ENCODE measurements at regions not wholly inside any gene's neighbourhood (a gene's known extent, or its start where the extent isn't known, plus 50 kb on each side); places are given as distances from the start of the nearest gene placed in this dataset.

DNA sequence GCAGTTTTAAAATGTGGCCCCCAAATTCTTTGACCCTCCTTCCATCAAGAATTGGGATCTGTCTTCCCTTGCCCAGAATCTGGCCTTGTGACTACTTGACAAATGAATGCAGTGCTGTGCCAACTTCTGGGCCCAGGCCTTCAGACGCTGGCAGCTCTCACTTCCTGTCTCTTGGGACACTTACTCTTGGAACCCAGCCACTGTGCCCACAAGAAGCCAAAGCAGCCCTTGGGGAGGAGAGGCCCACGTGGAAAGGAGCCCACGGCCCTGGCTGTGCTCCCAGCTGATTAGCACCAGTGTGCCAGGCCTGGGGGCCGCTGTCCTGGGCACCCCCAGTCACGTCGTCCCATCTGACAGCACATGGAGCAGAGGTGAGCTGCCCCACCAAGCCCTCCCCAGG, 56.6 kb downstream of the RPL37A start:
- TF ChIP-seq POLR2AphosphoS5 (IDR thresholded peaks at IDR 0.05), result no peak
- TF ChIP-seq, protein P1, sequence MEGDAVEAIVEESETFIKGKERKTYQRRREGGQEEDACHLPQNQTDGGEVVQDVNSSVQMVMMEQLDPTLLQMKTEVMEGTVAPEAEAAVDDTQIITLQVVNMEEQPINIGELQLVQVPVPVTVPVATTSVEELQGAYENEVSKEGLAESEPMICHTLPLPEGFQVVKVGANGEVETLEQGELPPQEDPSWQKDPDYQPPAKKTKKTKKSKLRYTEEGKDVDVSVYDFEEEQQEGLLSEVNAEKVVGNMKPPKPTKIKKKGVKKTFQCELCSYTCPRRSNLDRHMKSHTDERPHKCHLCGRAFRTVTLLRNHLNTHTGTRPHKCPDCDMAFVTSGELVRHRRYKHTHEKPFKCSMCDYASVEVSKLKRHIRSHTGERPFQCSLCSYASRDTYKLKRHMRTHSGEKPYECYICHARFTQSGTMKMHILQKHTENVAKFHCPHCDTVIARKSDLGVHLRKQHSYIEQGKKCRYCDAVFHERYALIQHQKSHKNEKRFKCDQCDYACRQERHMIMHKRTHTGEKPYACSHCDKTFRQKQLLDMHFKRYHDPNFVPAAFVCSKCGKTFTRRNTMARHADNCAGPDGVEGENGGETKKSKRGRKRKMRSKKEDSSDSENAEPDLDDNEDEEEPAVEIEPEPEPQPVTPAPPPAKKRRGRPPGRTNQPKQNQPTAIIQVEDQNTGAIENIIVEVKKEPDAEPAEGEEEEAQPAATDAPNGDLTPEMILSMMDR (IDR thresholded peaks at IDR 0.05), result no peak
- TF ChIP-seq POLR2A (IDR thresholded peaks at IDR 0.05), result no peak
